ENCODE measurements at regions not wholly inside any gene's neighbourhood (a gene's known extent, or its start where the extent isn't known, plus 50 kb on each side); places are given as distances from the start of the nearest gene placed in this dataset.

- TF ChIP-seq CTCF (IDR thresholded peaks at IDR 0.05; ENCODE audit: low read depth, low read length, missing input control) (no peak), NR2F2 (IDR thresholded peaks at IDR 0.05) (no peak), SP1 (IDR thresholded peaks at IDR 0.05) (no peak), EGR1 (IDR thresholded peaks at IDR 0.05; ENCODE audit: low read depth in 2 of 2) (no peak), YY1 (IDR thresholded peaks at IDR 0.05) (no peak)
- TF ChIP-seq, protein P1, sequence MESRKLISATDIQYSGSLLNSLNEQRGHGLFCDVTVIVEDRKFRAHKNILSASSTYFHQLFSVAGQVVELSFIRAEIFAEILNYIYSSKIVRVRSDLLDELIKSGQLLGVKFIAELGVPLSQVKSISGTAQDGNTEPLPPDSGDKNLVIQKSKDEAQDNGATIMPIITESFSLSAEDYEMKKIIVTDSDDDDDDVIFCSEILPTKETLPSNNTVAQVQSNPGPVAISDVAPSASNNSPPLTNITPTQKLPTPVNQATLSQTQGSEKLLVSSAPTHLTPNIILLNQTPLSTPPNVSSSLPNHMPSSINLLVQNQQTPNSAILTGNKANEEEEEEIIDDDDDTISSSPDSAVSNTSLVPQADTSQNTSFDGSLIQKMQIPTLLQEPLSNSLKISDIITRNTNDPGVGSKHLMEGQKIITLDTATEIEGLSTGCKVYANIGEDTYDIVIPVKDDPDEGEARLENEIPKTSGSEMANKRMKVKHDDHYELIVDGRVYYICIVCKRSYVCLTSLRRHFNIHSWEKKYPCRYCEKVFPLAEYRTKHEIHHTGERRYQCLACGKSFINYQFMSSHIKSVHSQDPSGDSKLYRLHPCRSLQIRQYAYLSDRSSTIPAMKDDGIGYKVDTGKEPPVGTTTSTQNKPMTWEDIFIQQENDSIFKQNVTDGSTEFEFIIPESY (IDR thresholded peaks at IDR 0.05): no peak
- TF ChIP-seq, protein P2, sequence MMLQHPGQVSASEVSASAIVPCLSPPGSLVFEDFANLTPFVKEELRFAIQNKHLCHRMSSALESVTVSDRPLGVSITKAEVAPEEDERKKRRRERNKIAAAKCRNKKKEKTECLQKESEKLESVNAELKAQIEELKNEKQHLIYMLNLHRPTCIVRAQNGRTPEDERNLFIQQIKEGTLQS (IDR thresholded peaks at IDR 0.05): no peak
- TF ChIP-seq, protein P3, sequence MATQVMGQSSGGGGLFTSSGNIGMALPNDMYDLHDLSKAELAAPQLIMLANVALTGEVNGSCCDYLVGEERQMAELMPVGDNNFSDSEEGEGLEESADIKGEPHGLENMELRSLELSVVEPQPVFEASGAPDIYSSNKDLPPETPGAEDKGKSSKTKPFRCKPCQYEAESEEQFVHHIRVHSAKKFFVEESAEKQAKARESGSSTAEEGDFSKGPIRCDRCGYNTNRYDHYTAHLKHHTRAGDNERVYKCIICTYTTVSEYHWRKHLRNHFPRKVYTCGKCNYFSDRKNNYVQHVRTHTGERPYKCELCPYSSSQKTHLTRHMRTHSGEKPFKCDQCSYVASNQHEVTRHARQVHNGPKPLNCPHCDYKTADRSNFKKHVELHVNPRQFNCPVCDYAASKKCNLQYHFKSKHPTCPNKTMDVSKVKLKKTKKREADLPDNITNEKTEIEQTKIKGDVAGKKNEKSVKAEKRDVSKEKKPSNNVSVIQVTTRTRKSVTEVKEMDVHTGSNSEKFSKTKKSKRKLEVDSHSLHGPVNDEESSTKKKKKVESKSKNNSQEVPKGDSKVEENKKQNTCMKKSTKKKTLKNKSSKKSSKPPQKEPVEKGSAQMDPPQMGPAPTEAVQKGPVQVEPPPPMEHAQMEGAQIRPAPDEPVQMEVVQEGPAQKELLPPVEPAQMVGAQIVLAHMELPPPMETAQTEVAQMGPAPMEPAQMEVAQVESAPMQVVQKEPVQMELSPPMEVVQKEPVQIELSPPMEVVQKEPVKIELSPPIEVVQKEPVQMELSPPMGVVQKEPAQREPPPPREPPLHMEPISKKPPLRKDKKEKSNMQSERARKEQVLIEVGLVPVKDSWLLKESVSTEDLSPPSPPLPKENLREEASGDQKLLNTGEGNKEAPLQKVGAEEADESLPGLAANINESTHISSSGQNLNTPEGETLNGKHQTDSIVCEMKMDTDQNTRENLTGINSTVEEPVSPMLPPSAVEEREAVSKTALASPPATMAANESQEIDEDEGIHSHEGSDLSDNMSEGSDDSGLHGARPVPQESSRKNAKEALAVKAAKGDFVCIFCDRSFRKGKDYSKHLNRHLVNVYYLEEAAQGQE (IDR thresholded peaks at IDR 0.05): no peak
Measured at GRCh38 chr12:11563785-11564739, 85.4 kb upstream of the ETV6 start.
